ENCODE measurements at regions not wholly inside any gene's neighbourhood (a gene's known extent, or its start where the extent isn't known, plus 50 kb on each side); places are given as distances from the start of the nearest gene placed in this dataset.
A peak's percentile ranks its signal among the peaks of the same experiment; 100 is the strongest.

GRCh38 chr3:459311-459670, 262.7 kb downstream of the CHL1 start:
- no peak for TF ChIP-seq CTCF (conservative IDR thresholded peaks at IDR 0.05; ENCODE audit: low read depth, low read length)
- DNase-seq (ENCODE audit: low read depth) = no peak
- H3K4me3 ChIP-seq (ENCODE audit: low read depth, low read length) = no peak overlapping the region

GRCh38 chr3:461006-461405, 264.4 kb downstream of the CHL1 start:
- DNase-seq (ENCODE audit: low read depth) = no peak
- TF ChIP-seq CTCF (conservative IDR thresholded peaks at IDR 0.05; ENCODE audit: low read depth, low read length) = no peak
- no peak overlapping the region for H3K4me3 ChIP-seq (ENCODE audit: low read depth, low read length)

GRCh38 chr3:462851-463250, 266.3 kb downstream of the CHL1 start:
- H3K4me3 ChIP-seq (ENCODE audit: low read depth, low read length) = no peak overlapping the region
- TF ChIP-seq CTCF (conservative IDR thresholded peaks at IDR 0.05; ENCODE audit: low read depth, low read length) = no peak
- no peak for DNase-seq (ENCODE audit: low read depth)

GRCh38 chr3:463252-464192, 267.0 kb downstream of the CHL1 start:
- no peak for DNase-seq (ENCODE audit: low read depth)
- H3K4me3 ChIP-seq (ENCODE audit: low read depth, low read length) = no peak overlapping the region
- no peak for TF ChIP-seq CTCF (conservative IDR thresholded peaks at IDR 0.05; ENCODE audit: low read depth, low read length)

GRCh38 chr3:464255-464654, 267.7 kb downstream of the CHL1 start:
- H3K4me3 ChIP-seq (ENCODE audit: low read depth, low read length) = no peak overlapping the region
- no peak for DNase-seq (ENCODE audit: low read depth)
- TF ChIP-seq CTCF (conservative IDR thresholded peaks at IDR 0.05; ENCODE audit: low read depth, low read length) = no peak

- no peak overlapping the region for H3K4me3 ChIP-seq (ENCODE audit: low read depth, low read length)
- DNase-seq (ENCODE audit: low read depth) = no peak
- TF ChIP-seq CTCF (conservative IDR thresholded peaks at IDR 0.05; ENCODE audit: low read depth, low read length) = peak; percentile 40
These were observed 271.6 kb downstream of the CHL1 start for GRCh38 chr3:468172-468571.

All from choroid plexus epithelial cell (primary cell).